HG03457 (cell line): ENCODE measurements at regions not wholly inside any gene's neighbourhood (a gene's known extent, or its start where the extent isn't known, plus 50 kb on each side); places are given as distances from the start of the nearest gene placed in this dataset.
"Not testable (repeated sequence)": the region's sequence is repeated elsewhere in the genome, so short reads cannot be mapped to it uniquely, and the experiment has no call there.

Source experiments
- ATAC-seq: cut with Tn5 transposase; IDR thresholded peaks from one replicate; pipeline ENCODE4 v1.9.1; 2021; ENCODE audit warnings: moderate number of reproducible peaks; ENCODE audit not compliant: unreplicated experiment

DNA sequence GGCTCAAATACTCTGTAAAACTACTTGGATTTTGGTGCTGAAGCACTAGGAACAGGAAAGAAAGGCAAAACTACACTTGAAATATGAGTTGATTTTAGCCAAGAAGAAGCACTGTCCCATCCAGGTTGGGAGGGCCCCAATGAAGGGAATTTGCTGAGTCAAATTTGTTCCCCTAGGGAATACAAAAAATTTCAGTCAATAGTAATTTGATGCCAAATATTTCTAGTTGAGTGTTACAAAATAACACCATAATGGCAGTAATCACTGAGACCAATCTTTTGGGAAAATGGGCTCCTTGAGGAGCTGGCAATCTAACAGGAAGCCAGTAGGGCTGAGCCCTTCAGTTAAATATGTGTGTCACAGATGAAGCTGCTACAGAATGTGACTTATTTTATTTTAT, 896.9 kb downstream of the DIPK2A start:
- no peak for ATAC-seq

DNA sequence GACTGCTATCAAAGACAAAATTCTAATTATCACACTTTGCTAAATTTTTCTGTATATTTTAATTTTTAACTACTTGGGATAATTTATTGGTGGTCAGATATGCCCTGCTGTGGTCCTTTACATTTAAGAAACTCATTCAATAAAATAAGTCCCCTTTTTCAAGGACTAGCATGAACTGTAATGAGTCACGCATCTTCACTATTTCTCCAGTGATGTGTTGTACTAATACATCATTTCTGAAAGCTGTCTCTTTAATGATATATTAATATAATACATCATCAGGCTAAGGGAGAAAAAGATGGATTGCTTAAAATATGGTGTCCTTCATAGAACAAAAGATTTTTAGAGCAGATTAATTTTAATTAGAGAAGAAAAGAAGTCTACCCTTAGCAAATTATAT, 901.4 kb downstream of the DIPK2A start:
- ATAC-seq: no peak

DNA sequence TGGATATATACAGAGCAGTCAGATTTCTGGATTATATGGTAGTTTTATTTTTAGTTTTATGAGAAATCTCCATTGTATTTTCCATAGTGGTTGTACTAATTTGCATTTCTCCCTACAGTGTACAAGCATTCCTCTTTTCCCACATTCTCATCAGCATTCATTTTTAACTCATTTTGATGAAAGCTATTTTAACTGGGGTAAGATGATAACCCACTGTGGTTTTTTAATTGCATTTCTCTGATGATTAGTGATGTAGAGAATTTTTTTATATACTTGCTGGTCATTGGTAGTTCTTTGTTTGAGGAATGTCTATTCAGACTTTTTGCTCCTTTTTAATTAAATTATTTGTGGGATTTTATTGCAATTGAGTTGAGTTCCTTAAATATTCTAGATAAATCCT, 903.6 kb downstream of the DIPK2A start:
- ATAC-seq: no peak

DNA sequence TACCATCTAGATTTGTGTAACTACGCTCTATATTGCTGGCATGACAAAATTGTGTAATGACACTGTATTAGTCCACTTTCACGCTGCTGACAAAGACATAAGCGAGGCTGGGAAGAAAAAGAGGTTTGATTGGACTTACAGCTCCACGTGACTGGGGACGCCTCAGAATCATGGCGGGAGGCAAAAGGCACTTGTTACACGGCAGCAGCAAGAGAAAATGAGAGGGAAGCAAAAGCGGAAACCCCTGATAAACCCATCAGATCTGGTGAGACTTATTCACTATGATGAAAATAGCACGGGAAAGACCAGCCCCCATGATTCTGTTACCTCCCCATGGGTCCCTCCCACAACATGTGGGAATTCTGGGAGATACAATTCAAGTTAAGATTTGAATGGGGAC, 905.7 kb downstream of the DIPK2A start:
- ATAC-seq: no peak

DNA sequence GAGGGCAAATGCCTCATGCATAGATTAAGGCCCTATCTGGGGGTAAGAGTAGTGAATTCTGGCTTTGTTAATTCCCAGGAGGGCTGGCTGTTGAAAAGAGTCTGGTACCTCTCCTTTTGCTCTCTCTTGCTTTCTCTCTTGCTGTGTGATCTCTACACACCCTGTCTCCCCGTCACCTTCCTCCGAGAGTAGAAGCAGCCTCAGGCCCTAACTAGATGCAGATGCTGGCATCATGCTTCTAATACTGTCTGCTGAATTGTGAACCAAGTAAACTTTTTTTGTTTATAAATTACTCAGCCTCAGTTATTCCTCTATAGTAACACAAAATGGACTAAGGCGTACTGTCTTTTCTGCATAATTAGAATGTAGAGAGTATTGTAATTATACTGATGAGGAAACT, 908.1 kb downstream of the DIPK2A start:
- ATAC-seq: no peak

DNA sequence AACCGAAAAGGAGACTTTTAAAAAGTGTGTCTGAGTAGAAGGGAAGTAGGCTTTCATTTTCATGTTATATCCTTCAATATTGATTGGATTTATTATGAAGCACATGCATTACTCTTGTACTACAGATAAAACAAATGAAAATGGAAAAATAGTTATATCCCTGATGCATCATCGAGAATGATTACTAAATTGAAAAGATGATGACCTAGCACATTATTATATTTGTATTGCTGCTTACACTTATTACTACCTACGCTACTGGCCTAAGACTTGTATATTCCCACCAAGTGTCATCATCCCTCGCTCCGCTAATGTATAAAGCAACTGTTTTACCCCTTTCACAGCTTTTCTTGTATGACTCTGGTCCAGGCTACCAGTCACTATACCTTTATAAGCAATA, 922.4 kb downstream of the DIPK2A start:
- no peak for ATAC-seq

DNA sequence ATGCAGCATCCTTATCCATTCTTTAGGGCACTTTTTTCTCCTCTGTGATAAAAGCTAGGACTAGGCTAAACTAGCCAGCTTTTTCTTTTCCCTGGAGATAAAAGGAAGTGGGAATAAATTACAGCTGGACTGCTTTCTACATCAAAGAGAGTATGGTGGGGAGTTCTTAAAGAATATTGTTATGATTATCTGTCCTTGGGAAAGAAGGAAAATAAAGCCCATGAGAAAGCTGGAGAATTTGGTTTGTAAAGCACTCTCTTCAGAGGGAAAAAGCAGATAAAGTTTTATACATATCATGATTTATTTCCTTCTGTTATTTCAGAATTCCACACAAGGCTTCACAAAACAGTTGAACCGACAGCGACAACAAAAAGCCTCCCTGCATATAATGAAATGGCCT, 923.0 kb downstream of the DIPK2A start:
- ATAC-seq: no peak

DNA sequence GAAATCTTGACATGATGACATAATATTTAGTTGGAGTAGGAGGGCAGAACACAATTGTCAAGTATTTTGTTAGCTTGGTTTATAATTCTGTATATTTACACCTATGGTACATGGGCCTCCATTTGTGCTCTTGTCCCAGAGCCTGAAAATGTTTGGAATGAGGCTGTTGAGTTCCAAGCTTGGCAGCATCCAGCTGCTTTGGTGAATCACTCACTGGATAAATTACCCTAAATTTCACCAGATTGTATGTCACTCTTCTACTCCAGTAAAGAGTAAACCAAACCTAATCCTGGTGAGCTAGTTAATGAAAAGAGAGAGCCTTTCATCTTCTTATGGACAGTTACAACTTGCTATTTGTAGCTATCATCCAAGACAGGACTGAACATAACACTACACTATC, 928.7 kb downstream of the DIPK2A start:
- no peak for ATAC-seq

DNA sequence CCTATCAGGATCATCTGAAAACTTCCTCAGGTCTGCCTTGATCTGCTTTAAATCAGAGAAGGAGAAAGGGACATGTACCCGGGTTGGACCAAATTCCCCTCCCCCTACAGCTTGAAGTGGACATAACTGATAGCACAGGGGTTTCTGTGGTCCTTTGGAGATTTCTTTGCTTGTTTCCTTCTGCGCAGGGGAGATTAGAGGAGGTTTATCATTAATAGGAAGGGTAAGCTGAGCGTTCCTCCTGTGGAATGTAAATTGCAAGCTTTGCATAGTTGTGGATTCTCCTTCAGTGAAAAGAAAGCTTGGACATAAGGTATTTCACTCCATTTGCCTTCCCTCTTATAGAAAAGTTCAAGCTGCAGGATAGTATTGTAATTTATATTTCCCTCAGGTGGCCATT, 936.0 kb downstream of the DIPK2A start:
- not testable (repeated sequence) for ATAC-seq

DNA sequence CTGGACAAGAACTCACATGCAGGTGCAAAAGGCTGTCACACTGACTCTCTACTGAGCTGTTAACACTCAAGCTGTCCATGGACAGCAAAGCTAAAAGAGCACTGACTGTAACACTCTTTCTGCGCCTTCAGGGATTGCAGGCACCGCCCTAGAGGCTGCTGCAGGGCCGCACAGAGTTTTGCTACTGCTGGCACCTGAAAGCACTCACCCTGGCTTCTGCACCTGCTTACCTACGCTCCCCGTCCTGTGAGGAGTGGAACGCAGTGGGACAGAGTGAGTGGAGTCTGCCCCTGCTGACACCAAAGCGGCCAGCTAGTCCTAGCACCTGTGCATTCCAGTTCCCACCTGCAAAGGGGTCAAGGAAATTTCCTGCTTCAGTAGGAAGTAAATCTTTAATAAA, 941.3 kb downstream of the DIPK2A start:
- no peak for ATAC-seq

DNA sequence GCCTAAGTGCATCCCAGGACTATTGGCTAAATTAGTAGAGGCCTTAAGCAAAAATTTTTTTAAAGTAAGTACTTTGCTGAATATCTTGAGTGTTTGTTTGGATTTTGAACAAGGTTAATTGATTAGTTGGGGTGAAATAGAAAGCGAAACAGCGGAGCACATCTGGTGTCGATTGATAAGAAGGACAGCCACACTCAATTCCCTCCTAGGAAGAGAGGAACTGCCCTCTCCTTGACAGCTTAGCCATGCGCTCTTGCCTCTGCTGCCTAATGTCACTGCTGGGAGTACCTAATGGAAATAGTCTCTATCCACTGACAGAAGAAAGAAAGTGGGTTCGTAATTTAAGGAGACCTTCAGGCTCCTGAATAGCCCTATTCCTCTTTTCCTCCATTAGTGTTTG, 943.6 kb downstream of the DIPK2A start:
- ATAC-seq: no peak

DNA sequence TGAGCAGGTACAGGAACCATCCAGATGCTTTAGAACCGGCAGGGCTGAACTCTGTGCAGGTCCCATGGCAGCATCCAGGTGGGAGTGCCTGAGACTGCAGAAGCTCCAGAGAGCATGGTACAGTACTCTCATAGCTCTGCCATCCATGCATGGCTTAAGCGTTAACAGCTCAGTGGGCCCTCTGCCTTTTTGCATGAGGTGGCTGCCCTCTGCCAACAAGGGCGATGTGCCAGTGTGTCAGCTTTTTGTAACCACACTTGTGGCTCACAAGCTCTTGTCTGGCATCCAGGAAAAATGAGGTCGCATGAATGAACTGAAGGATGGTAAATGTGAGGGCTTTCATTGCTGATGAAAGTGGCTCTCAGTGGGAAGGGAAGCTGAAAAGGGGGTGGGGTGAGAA, 950.1 kb downstream of the DIPK2A start:
- ATAC-seq: no peak

DNA sequence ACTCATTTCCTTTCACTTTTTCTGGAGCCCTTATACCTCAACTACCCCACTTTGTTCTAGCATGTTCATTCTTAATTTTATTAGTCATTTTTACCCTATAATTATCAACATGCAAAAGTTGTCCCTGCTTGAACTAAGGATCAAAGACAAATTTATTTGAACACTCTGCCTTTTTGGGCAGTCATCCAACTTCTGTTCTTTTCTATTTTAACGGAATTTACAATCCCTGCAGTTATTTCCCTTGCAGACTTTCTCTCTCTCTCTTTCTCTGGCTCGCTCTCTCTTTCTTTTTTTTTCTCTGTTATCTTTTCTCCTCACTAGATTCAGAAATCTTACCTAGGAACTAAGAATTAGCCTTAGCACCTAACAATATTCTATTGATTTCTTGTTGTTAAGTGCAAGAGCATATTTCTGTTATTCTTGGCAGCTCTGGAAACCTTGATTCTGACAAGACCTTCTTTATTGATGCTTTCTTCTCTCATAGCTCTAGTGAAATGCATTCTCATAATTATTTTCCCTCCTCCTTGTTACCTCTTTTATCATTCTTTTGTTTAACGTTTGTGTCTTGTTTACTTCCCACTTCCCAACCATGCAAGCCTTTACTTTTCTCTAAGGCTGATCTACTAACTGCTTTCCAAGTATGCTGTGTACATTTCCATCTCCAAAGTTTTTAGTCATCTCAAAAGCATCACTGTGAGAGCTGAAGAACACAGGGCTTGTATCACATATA, 951.6 kb downstream of the DIPK2A start:
- ATAC-seq: no peak

DNA sequence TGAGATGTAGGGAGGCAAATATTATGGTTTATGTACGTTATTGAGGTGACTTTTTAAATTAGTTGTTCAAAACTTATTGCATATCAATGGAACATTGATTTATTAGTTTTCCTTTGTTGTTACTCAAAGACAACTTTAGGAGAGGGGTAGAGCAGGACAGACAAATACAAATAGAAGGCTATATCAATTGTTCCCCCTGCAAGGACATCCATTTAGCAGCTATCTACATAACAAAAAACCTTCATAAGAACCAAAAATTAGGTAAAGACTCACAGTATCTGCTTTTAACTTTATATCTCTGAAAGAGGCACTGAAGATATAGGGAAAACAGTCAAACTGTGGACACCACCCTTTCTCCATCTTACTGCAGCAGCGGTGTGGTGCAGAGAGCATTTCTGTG, 958.8 kb downstream of the DIPK2A start:
- ATAC-seq: no peak

DNA sequence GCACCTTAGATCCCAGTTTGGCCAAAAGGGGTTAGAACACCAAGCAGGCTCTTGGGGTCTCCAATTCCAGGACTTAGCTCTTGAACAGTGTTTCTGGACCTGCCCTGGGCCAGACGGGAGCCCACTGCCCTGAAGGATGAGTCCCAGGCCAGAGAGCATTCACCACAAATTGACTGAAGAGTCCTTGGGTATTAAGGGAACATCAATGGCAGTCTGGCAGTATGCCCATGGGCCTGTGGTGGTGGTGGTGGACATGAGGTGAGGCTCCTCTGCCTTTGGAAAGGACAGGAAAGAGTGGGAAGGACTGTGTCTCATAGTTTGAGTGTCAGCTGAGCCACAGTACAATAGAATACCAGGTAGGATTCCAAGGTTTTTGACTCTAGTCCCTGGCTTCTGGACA, 960.0 kb downstream of the DIPK2A start:
- ATAC-seq: no peak

DNA sequence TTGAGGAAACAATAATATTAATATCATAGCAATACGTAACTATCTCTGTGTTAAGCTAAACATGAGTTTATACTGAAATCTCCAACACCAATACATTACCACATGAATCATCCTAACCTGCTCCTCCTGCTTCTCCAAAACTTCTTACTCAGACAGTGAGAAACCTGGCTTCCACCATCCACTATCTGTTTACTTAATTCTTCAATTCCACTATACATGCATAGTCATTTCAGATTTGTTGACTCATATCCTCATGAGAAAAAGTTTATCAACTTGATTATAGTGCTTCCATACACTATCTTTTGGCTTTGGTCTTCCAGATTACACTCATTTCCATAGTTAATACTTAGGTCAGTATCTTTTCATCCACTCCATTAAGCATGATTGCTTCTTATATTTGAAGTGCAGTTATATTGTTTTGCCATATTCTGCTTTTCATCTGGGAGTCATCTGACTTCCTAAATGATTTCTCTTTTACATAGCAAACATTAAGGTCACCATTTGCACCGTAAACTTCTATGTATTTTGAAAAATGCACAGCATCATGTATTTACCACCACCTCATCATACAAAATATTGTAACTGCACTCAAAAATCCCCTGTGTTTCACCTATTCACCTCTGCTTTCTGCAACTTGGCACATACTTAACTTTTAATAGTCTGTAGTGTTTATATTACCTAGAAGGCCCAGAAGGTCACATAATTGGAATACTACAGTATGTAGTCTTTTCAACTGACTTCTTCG, 970.6 kb downstream of the DIPK2A start:
- no peak for ATAC-seq

DNA sequence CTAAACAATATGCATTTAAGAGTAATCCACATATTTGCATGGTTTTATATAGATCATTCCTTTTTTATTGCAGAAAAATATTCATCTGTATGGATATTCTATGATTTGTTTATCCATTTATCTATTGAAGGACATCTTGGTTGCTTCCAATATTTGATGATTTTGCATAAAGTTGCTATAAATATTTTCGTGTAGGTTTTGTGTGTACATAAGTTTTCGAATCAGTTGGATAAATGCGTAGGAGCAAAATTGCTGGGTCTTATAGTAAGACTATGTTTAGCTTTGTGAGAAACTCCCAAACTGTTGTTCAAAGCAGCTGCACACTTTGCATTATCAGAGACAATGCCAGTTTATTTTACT, 971.2 kb downstream of the DIPK2A start:
- ATAC-seq: no peak

DNA sequence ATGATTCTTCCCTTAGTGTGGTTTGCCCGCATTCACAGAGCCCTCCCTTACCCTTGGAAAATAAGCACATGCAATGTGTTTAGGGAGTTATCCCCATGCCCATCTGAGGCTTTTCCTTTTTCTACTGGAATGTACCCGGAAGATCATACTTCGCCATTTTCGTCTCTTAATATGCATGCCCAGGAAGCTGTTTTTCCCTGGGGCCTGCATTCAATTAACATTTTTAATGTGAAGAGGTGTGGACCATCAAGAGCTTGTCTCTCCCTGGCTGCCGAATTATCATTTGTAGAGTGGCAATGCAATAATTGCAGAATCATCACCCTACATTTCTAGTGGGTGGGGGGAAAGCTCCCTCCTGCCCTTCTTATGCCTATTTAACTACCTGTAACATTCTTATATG, 976.3 kb downstream of the DIPK2A start:
- no peak for ATAC-seq

DNA sequence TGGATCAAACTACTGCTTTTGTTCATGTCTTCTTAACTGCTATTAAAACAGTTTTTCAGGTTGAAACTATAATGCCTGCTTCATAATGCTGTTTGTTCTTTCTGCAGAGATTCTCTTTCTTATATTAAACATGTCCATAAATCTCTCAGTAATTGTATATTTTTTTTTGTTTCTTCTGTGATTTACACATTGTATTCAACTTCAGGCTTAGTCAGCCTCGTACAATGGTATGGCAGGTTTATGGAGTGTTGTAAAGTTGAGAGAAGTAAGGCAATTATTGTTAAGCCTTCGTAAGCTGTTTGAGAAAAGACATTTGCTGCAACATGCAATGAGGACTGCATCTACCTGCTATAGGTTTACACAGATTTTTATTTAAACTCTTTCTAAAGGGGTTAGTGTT, 977.1 kb downstream of the DIPK2A start:
- ATAC-seq: no peak

DNA sequence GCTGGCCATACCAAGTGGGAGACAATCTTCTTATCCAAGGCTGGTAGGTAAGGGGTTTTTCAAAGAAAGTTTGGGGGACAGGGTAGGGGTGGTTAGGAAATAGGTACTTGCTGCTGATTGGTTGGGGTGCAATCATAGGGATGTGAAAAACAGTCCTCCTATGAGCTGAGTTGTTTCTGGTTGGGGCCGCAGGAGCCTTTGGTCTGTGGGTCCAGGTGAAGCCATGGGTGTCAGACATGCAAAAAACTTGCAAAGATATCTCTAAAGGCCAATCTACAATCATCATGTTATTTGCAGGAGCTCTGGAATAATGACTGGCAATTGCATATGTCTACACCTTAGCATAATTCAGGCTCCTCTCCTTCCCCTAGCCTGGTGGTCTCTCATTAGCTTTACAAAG, 982.3 kb downstream of the DIPK2A start:
- no peak for ATAC-seq

DNA sequence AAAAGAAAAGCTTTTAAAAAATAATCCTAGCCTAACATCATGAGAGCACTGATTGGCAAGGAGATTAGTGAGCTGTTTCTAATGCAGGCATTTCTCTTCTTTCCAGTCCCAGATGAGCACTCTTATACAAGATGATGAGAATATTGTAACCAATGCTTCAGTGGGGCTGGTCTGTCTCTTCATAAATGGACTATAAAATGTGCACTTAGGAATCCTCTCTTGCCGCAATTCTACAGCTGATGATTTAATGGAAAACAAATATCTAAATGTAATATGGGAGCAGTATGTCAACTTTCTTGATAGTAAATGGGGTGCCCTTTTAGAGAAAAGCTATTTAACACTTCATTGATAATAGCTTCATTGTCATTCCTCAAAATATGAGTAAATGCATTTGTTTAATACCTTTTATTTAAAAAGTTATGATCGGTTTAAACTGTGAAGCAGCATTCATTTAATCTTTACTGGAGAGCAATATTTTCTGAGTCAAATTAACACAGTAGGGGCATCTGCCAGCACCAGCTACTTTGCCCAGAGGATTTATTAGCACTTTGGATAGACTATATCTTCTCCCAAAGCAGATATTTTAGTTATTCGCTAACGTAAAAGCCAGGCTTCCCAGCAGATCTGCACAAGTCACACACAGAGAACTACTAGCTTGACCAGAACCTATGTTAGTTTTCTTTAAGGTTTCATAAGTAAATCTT, 985.9 kb downstream of the DIPK2A start:
- no peak for ATAC-seq

DNA sequence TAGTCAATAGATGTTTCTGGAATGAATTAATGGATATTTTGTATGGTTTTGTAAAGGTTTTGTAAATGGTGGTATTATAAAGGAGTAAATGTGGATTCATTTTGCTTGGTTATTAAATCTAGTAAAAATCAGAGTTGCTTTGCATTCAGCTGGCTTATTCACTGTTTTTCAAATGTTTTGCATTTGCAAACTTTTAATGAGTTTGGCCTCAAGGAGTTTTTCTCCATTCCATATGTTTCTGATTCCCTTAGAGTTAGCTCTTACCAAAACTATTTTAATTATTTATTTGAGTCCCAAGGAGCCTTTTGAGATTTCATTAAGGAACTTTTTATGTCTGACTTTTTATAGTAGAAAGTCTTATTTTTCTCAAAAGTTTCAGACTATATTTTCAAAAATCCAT, 992.2 kb downstream of the DIPK2A start:
- no peak for ATAC-seq
